Astrocyte (in vitro differentiated cells and primary cell): ENCODE measurements at regions not wholly inside any gene's neighbourhood (a gene's known extent, or its start where the extent isn't known, plus 50 kb on each side); places are given as distances from the start of the nearest gene placed in this dataset.

ENCODE experiments used
- DNase-seq: peaks from one replicate; pipeline ENCODE4 v3.0.0-alpha.2; 2010; ENCODE audit warnings: low read depth
- FAIRE-seq: peaks from 2 replicates; lab custom pipeline; 2011; peaks lifted over from hg19 to GRCh38; lab: Jason Lieb, UNC
- H2AFZ ChIP-seq: 2 replicates; pipeline ENCODE4 v1.6.0; 2012; ENCODE audit warnings: low read depth, low read length, inconsistent platforms
- H3K27ac ChIP-seq: 2 replicates; pipeline ENCODE4 v1.5.1; 2011; ENCODE audit warnings: low read depth, low read length, inconsistent platforms
- H3K27me3 ChIP-seq: 2 replicates; pipeline ENCODE4 v1.6.0; 2011; ENCODE audit warnings: low read length, inconsistent platforms; ENCODE audit not compliant: insufficient read depth
- H3K36me3 ChIP-seq: 2 replicates; pipeline ENCODE4 v1.5.1; 2011; ENCODE audit warnings: low read length, inconsistent platforms; ENCODE audit not compliant: insufficient read depth
- H3K4me1 ChIP-seq: 2 replicates; pipeline ENCODE4 v1.5.1; 2011; ENCODE audit warnings: low read length, inconsistent platforms; ENCODE audit not compliant: insufficient read depth
- H3K4me2 ChIP-seq: 2 replicates; pipeline ENCODE4 v1.6.0; 2012; ENCODE audit warnings: low read length, inconsistent platforms
- H3K4me3 ChIP-seq: 2 replicates; pipeline ENCODE4 v1.5.1; 2011; ENCODE audit warnings: low read depth, mild to moderate bottlenecking, low read length, inconsistent platforms; ENCODE audit not compliant: insufficient read depth
- H3K79me2 ChIP-seq: 2 replicates; pipeline ENCODE4 v1.6.0; 2012; ENCODE audit warnings: mild to moderate bottlenecking, low read length, inconsistent platforms; ENCODE audit not compliant: insufficient read depth
- H3K9ac ChIP-seq: 2 replicates; pipeline ENCODE4 v1.6.0; 2012; ENCODE audit warnings: mild to moderate bottlenecking, low read length, inconsistent platforms
- H3K9me3 ChIP-seq: 2 replicates; pipeline ENCODE4 v1.5.1; 2012; ENCODE audit warnings: low read depth, mild to moderate bottlenecking, low read length, inconsistent platforms; ENCODE audit not compliant: insufficient read depth
- H4K20me1 ChIP-seq: 2 replicates; pipeline ENCODE4 v1.6.0; 2012; ENCODE audit warnings: low read length, inconsistent platforms; ENCODE audit not compliant: insufficient read depth
- H3K27ac Mint-ChIP-seq: one replicate; pipeline ENCODE4 v1.8.0; 2021; ENCODE audit warnings: mild to moderate bottlenecking, mixed read lengths; ENCODE audit not compliant: unreplicated experiment
- H3K27me3 Mint-ChIP-seq: one replicate; pipeline ENCODE4 v1.8.0; 2021; ENCODE audit warnings: low read depth, mixed read lengths; ENCODE audit not compliant: unreplicated experiment
- H3K36me3 Mint-ChIP-seq: one replicate; pipeline ENCODE4 v1.8.0; 2021; ENCODE audit warnings: low read depth, mixed read lengths; ENCODE audit not compliant: unreplicated experiment
- H3K4me1 Mint-ChIP-seq: one replicate; pipeline ENCODE4 v1.8.0; 2021; ENCODE audit warnings: low read depth, mixed read lengths; ENCODE audit not compliant: unreplicated experiment
- H3K4me3 Mint-ChIP-seq: one replicate; pipeline ENCODE4 v1.8.0; 2021; ENCODE audit warnings: mild to moderate bottlenecking, moderate library complexity, mixed read lengths; ENCODE audit not compliant: unreplicated experiment
- H3K9me3 Mint-ChIP-seq: one replicate; pipeline ENCODE4 v1.8.0; 2021; ENCODE audit warnings: mild to moderate bottlenecking, mixed read lengths; ENCODE audit not compliant: unreplicated experiment
- EZH2 ChIP-seq: IDR thresholded peaks from 2 replicates; pipeline ENCODE4 v1.6.1; 2012; ENCODE audit warnings: mild to moderate bottlenecking, low read length, inconsistent platforms; ENCODE audit not compliant: insufficient read depth
- TF ChIP-seq, protein P1 (sequence below): IDR thresholded peaks from 2 replicates; pipeline ENCODE4 v1.5.1; 2011; ENCODE audit warnings: low read depth, mild to moderate bottlenecking, inconsistent platforms, low read length, moderate library complexity; ENCODE audit not compliant: insufficient read depth

DNA sequence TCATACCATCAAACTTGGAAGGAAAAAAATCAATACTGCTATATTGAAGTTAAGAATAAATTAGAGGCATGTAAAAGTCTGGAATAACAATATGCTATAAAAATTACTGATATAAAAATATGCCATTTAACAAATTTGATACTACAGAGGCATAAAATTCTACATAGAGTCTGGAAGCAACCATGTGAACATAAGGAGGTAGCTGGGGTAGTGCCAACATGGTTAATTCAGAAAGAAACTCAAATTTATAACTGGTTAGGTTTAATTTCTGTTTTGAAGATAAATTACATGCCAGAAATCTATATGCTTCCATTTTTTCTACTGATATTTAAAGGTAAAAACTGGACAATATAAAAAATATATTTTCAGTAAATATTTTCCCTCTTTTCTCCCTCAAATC, 103.1 kb upstream of the NR4A3 start:
- H3K9me3 ChIP-seq = no peaks in the 10 kb centered on the region
- no peak for TF ChIP-seq EZH2
- TF ChIP-seq, protein P1, sequence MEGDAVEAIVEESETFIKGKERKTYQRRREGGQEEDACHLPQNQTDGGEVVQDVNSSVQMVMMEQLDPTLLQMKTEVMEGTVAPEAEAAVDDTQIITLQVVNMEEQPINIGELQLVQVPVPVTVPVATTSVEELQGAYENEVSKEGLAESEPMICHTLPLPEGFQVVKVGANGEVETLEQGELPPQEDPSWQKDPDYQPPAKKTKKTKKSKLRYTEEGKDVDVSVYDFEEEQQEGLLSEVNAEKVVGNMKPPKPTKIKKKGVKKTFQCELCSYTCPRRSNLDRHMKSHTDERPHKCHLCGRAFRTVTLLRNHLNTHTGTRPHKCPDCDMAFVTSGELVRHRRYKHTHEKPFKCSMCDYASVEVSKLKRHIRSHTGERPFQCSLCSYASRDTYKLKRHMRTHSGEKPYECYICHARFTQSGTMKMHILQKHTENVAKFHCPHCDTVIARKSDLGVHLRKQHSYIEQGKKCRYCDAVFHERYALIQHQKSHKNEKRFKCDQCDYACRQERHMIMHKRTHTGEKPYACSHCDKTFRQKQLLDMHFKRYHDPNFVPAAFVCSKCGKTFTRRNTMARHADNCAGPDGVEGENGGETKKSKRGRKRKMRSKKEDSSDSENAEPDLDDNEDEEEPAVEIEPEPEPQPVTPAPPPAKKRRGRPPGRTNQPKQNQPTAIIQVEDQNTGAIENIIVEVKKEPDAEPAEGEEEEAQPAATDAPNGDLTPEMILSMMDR = no peak
- H3K27ac ChIP-seq = no peak overlapping the region
- H3K36me3 Mint-ChIP-seq = no peaks in the 10 kb centered on the region
- H3K4me3 ChIP-seq = no peak overlapping the region
- H3K4me1 Mint-ChIP-seq = no peaks in the 10 kb centered on the region
- H4K20me1 ChIP-seq = no peaks in the 10 kb centered on the region
- no peak for FAIRE-seq
- H3K79me2 ChIP-seq = no peaks in the 10 kb centered on the region
- no peaks in the 10 kb centered on the region for H3K36me3 ChIP-seq
- H3K4me2 ChIP-seq = no peak overlapping the region
- H3K9ac ChIP-seq = no peak overlapping the region
- no peak overlapping the region for H3K4me3 Mint-ChIP-seq
- H3K27me3 Mint-ChIP-seq = no peaks in the 10 kb centered on the region
- H2AFZ ChIP-seq = no peak overlapping the region
- no peak for DNase-seq
- H3K9me3 Mint-ChIP-seq = no peaks in the 10 kb centered on the region
- H3K4me1 ChIP-seq = no peaks in the 10 kb centered on the region
- no peak overlapping the region for H3K27ac Mint-ChIP-seq
- H3K27me3 ChIP-seq = no peaks in the 10 kb centered on the region

DNA sequence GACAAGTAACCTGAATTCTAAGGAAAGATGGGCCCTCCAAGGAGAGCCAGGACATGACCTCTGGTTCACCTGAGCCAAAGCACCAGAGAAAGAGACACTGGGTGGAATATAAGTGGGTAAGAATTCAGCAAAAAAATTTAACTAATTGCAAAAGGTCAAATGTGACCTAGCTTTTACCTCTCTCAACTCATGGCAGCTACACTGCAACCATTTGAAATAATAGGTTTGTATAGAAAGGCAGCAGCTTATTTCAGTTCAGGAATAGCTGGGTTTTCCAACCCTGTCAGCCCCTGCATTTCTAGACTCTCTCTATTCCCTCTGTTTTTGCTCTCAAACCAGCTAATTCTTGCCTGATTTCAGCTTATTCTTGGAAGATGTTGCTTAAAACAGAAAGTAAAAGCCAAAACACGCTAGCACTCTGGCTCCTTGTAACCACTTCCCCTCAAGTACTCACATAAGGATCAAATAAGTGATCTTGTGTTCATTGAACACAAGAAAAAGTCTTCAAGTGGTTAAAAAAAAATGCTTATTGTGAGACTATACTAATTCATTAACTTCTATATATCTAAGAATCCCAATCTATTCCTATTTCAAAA, 101.1 kb upstream of the NR4A3 start:
- no peaks in the 10 kb centered on the region for H3K36me3 ChIP-seq
- H4K20me1 ChIP-seq = no peaks in the 10 kb centered on the region
- no peaks in the 10 kb centered on the region for H3K79me2 ChIP-seq
- no peaks in the 10 kb centered on the region for H3K9me3 Mint-ChIP-seq
- H3K4me1 Mint-ChIP-seq = no peaks in the 10 kb centered on the region
- no peak overlapping the region for H3K9ac ChIP-seq
- no peak overlapping the region for H3K4me3 ChIP-seq
- no peak for TF ChIP-seq EZH2
- TF ChIP-seq, protein P1 = no peak
- FAIRE-seq (no peak), DNase-seq (peak; percentile 2)
- no peaks in the 10 kb centered on the region for H3K27me3 ChIP-seq
- no peak overlapping the region for H3K4me3 Mint-ChIP-seq
- H3K27me3 Mint-ChIP-seq = no peaks in the 10 kb centered on the region
- no peak overlapping the region for H2AFZ ChIP-seq
- H3K4me1 ChIP-seq = no peaks in the 10 kb centered on the region
- H3K27ac Mint-ChIP-seq = no peak overlapping the region
- no peak overlapping the region for H3K4me2 ChIP-seq
- no peaks in the 10 kb centered on the region for H3K9me3 ChIP-seq
- no peaks in the 10 kb centered on the region for H3K36me3 Mint-ChIP-seq
- no peak overlapping the region for H3K27ac ChIP-seq

DNA sequence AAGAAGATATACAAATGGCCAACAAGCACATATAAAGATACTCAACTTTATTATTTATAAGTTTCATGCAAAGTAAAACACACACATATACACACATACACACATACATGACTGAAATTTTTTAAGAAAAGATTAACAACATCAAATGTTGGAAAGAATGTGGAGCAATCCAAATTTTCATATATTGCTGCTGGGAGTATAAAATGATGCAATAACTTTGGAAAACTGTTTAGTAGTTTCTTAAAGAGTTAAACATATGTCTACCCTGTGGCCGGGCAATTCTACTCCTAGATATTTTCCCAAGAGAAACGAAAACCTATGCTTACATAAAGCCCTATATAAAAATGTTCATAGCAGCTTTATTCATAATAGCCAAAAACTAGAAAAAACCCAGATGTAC, 99.8 kb upstream of the NR4A3 start:
- Histone ChIP-seq H3K4me2 (no peak overlapping the region), H4K20me1 (no peaks in the 10 kb centered on the region), H2AFZ (no peak overlapping the region), H3K4me3 (no peak overlapping the region), H3K27ac (no peak overlapping the region), H3K79me2 (no peaks in the 10 kb centered on the region), H3K9me3 (no peaks in the 10 kb centered on the region), H3K27me3 (no peaks in the 10 kb centered on the region), H3K36me3 (no peaks in the 10 kb centered on the region), H3K4me1 (no peaks in the 10 kb centered on the region), H3K9ac (no peak overlapping the region)
- no peak for FAIRE-seq
- no peak overlapping the region for H3K27ac Mint-ChIP-seq
- H3K9me3 Mint-ChIP-seq = no peaks in the 10 kb centered on the region
- no peaks in the 10 kb centered on the region for H3K36me3 Mint-ChIP-seq
- TF ChIP-seq, protein P1 = no peak
- TF ChIP-seq EZH2 = no peak
- DNase-seq = no peak
- H3K27me3 Mint-ChIP-seq = no peaks in the 10 kb centered on the region
- no peak overlapping the region for H3K4me3 Mint-ChIP-seq
- peaks cover 3% of the 10 kb centered on the region for H3K4me1 Mint-ChIP-seq
